Medulla oblongata (tissue), 1 donor: ENCODE measurements at regions not wholly inside any gene's neighbourhood (a gene's known extent, or its start where the extent isn't known, plus 50 kb on each side); places are given as distances from the start of the nearest gene placed in this dataset.

ENCODE experiments used
- DNase-seq: peaks from one replicate; pipeline ENCODE4 v3.0.0-alpha.2; 2015; ENCODE audit errors: extremely low spot score

- DNase-seq: no peak
Observed at GRCh38 chr12:4134448-4135263, 138.9 kb upstream of the CCND2 start.

GRCh38 chr12:4133636-4134447 lies 139.7 kb upstream of the CCND2 start:
- DNase-seq: peak; percentile 37

- no peak for DNase-seq
Observed at GRCh38 chr12:4133029-4133428, 140.5 kb upstream of the CCND2 start.

GRCh38 chr12:4121506-4122020 lies 152.0 kb upstream of the CCND2 start:
- no peak for DNase-seq

- DNase-seq: no peak
Observed at GRCh38 chr12:4120316-4120917, 153.1 kb upstream of the CCND2 start.

DNA sequence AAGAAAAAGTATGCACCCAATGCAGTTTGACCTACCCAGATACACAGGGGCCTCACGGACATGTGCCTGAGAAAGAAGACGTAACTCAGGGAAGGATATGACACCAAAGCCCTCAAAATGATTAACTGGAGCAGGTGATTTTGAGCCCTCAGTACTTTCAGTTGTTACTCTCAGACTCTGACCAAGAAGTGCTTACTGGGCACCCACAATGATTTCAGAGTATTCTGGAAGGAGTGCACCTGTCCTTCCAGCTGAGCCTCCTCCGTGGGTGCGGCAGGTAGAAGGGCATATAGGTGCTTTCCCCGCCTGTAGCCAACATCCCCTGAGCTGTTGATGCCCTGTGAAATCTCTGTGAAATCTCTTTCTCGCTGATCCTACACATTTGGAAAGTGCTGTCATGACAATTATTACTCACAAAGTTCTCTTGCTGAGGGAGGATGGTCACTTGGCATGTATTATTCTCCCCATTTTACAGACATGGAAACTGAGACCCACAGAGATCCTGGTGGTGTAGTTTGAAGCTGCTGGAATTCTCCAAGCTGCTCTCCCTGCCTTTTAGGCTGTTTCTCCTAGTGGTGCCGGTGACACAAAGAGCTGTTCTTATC lies 154.3 kb upstream of the CCND2 start:
- no peak for DNase-seq

DNA sequence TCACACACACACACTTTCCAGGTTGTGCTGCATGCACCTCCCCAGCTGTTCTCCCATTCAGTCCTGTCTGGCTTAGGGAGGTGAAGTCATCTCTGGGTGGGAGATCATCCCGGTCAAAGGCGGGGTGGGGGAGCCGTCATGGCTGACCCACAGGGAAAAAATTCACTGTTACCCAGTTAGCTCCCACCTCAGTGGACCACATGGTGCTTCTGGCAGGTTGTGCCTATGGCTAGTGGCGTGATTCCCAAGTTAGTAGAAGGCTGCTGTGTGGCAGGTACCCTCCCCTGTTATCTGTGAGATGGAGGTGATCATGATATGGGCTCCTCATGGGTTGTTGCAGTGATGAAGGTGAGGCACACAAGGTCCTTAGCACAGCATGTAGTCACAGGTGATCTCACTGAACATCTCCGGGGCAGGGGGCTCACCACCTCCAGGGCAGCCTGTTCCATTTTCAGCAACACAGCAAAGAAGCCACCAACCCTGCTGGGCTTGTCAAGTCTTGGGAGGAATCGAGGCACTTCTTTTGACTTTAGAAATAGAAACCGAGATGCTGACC lies 154.9 kb upstream of the CCND2 start:
- DNase-seq: no peak

- peak; percentile 83 for DNase-seq
Observed at GRCh38 chr12:4118017-4118510, 155.5 kb upstream of the CCND2 start.

GRCh38 chr12:4117386-4118016 lies 156.1 kb upstream of the CCND2 start:
- DNase-seq: no peak

DNA sequence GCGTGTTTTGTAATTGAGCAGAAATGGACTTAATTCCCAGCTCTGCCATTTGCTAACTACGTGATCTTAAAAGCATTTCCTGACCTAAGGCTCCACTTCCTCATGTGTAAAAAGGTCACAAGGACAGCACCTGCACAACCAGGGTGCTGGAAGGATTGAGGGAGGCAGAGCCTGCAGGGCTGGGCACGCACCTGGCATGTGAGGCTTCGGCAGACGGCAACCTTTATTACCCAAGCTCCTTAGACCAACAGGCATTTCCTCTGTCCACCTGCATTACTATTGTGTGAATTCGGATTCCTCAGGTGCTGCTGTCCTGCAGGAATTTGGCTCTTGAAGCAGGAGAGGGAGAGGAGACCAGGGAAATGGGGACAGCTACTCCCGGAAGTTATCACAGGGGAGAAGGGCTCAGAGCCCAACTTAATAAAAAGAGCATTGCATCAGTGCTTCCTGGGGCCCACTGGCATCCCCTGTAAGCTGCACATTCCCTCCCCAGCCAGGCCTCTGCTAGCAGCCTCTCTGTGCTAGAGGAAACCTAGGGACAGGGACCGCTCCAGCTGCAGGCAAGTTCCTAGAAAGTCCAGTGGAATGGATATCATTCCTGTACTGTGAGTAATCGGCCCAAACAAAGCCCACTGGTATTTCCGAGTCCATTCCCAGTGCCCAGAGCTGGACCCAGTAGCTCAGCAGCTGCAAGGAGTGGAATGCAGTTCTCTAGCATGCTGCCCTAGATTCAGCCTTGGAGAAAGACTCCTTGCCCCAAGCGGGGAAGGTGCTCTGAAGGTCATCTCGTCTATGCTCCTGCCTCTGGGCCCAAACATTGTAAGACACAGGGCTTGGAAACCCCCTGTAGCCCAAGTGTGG lies 157.1 kb upstream of the CCND2 start:
- no peak for DNase-seq

GRCh38 chr12:4115570-4115969 lies 158.0 kb upstream of the CCND2 start:
- DNase-seq: no peak

DNA sequence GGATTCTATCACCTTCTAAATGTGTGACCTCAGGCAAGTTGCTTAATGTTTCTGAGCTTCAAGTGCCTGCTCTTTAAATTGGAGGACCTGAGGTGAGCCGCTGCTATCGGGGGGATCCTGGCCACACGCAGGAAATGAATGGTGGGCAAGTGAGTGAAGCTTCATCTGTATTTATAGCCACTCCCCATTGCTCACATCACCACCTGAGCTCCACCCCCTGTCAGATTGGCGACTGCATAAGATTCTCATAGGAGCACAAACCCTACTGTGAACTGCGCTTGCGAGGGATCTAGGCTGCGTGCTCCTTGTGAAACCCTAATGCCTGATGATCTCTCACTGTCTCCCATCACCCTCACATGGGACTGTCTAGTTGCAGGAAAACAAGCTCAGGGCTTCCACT lies 158.6 kb upstream of the CCND2 start:
- no peak for DNase-seq

- DNase-seq: no peak
Observed at GRCh38 chr12:4112734-4113325, 160.7 kb upstream of the CCND2 start.

DNA sequence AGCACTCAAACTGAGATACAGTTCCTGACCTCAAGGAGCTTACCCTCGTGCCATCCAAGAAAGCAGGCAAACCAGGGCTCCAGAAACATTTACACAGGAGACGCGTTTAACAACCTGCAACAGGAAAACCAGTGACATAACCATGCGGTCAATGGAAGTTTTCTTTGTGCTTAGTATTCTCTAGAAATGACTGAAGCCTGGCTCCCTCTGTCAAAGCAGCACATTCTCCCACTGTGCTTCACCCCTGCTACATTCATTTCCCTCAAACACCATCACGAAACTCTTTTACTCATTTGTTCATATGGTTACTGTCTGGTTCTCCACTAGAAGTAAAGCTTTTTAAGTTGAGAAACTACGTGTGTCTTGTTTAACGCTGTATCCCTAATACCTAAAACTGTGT lies 161.3 kb upstream of the CCND2 start:
- DNase-seq: no peak

DNA sequence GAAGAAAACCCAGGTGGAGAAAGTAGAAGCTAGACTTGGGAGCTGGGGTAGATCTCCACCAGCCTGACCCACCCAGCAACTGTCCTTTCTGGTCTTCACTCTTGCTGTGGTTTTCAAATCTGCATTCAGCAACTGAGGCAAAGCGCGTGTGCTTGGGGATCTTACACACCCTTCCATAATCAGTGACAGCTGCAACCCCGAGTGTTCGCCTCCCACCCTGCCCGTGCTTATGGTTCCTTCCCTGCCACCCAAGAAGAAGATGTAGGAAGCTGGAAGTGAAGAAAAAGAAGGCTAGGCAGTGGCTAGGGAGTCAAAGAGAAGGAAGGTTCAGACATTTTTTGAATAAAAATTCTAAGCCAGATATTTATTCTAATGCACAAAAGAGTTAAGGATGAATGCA lies 162.6 kb upstream of the CCND2 start:
- no peak for DNase-seq

DNA sequence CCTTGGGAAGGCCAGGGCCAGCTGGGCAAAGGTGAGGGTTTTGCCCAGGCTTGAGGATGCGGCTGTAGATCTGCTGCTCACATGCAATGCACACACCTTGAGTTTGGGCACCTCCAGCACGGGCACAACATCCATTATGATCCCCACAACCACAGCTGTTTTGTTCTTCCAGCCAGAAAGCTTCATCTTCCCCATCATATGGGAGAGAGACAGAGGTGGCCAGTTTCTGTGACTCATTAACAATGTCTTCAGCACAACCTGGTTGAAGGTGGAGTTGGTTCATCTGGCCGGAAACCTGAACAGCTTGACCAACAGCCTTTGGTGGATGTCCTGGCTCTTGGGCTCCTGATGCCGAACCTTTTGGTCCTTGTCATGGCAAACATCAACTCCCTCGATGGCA lies 163.7 kb upstream of the CCND2 start:
- no peak for DNase-seq

GRCh38 chr12:4108803-4109345 lies 164.7 kb upstream of the CCND2 start:
- DNase-seq: no peak

- DNase-seq: no peak
Observed at GRCh38 chr12:4107911-4108697, 165.5 kb upstream of the CCND2 start.
